Esophagus (tissue), 2 donors: ENCODE measurements at regions not wholly inside any gene's neighbourhood (a gene's known extent, or its start where the extent isn't known, plus 50 kb on each side); places are given as distances from the start of the nearest gene placed in this dataset.

Source experiments
- H3K27ac ChIP-seq, 2 donors: one replicate each; pipeline ENCODE4 v1.5.1; 2013; ENCODE audit warnings: low read depth in 2 of 2, mild to moderate bottlenecking in 2 of 2, inconsistent platforms in 1 of 2, low read length in 1 of 2, moderate library complexity in 1 of 2
- H3K27me3 ChIP-seq, 2 donors: one replicate each; pipeline ENCODE4 v1.6.1; 2013; ENCODE audit warnings: low read length in 2 of 2, control low read depth in 1 of 2, mild to moderate bottlenecking in 1 of 2; ENCODE audit not compliant: insufficient read depth in 2 of 2, control insufficient read depth in 1 of 2
- H3K36me3 ChIP-seq, 2 donors: one replicate each; pipeline ENCODE4 v1.6.1; 2013; ENCODE audit warnings: low read length in 1 of 2; ENCODE audit not compliant: control insufficient read depth in 2 of 2, insufficient read depth in 2 of 2
- H3K4me1 ChIP-seq, 2 donors: one replicate each; pipeline ENCODE4 v1.6.1; 2013; ENCODE audit warnings: low read length in 1 of 2; ENCODE audit not compliant: control insufficient read depth in 2 of 2, insufficient read depth in 2 of 2
- H3K4me3 ChIP-seq, 2 donors: one replicate each; pipeline ENCODE4 v1.5.1; 2013; ENCODE audit warnings: low read length in 2 of 2, mild to moderate bottlenecking in 2 of 2, low read depth in 1 of 2, moderate library complexity in 1 of 2
- H3K9me3 ChIP-seq, 2 donors: one replicate each; pipeline ENCODE4 v1.6.1; 2013; ENCODE audit warnings: mild to moderate bottlenecking in 2 of 2, low read depth in 1 of 2, low read length in 1 of 2, moderate library complexity in 1 of 2; ENCODE audit not compliant: control insufficient read depth in 2 of 2, insufficient read depth in 1 of 2
- WGBS, 2 donors: extraction: QIAGEN DNeasy Blood & Tissue Kit; methylation state at CpG; one replicate each; pipeline ENCODE4 v1.1.7; 2013; 5-methylcytosine and 5-hydroxymethylcytosine counted together
- donor health status: healthy with polysubstance abuse.
- donor health status: Bipolar disorder and iron deficiency.

DNA sequence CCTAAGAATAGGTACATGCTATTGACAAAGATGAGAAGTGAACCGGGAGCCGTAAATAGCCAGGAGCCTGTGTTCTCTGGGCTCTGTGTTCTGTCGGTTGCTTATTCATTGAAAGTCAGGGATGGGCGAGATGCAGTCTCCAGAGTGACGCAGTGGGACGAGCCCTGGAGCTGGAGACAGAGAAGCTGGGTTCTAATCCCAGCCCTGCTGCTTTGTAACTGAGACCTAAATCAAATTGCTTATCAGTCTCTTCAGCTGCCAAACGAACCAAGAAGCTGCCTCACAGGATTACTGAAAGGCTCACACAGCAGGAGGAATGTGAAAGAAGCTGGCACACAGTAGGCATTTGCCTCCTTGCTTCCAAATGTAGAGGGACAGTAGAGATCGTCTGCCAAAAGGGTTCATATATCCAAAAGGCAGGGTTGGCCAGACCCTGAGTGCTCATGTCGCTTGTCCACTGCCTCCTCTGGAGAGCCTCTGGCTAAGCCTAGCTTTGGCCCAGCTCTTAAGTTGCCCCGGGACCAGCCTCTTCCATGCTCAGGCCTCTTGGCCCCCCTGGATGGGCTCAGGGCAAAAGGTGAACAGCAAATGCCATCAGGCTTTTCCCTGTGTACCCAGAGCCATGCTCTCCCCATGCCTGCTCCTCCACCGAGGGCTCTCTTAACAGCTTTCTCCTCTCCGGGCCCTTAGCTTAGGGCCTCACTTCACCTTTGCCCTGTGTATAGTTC, 134.2 kb upstream of the IPO9 start:
- 85 to 91% methylated on average over 12 of the region's 12 CpGs for WGBS, 2 donors
- Histone ChIP-seq H3K9me3 (no peaks in the 10 kb centered on the region), H3K27ac (no peak overlapping the region), H3K4me3 (no peak overlapping the region), H3K27me3 (no peaks in the 10 kb centered on the region), H3K36me3 (no peaks in the 10 kb centered on the region), H3K4me1 (peaks cover 6 to 10% of the 10 kb centered on the region in 2 donors)

DNA sequence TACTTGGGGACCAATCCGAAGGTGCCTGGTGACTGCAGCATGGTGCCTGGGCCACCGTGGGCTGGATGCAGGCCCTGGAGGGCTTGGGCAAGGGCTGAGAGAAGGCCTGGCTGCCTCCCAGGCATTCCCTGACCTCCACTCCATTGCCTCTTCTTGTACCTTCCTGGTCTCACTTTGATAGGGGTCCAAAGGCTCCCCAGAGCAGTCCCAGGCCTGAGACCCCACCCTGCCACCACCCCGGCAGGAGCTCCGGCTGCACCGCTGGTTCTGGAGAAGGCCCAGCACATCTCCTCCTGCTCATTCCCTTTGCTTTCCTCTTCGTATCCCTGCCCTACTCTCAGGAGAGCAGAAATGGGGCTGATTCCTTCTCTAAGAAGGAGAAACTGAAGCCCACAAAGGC, 133.3 kb upstream of the IPO9 start:
- Histone ChIP-seq H3K4me1 (peaks cover 6 to 10% of the 10 kb centered on the region in 2 donors), H3K36me3 (no peaks in the 10 kb centered on the region), H3K27me3 (no peaks in the 10 kb centered on the region), H3K9me3 (no peaks in the 10 kb centered on the region), H3K4me3 (no peak overlapping the region), H3K27ac (peak overlapping the region in 1 of 2 donors; percentile 17)
- WGBS, 2 donors: 68 to 82% methylated on average over 6 of the region's 6 CpGs

DNA sequence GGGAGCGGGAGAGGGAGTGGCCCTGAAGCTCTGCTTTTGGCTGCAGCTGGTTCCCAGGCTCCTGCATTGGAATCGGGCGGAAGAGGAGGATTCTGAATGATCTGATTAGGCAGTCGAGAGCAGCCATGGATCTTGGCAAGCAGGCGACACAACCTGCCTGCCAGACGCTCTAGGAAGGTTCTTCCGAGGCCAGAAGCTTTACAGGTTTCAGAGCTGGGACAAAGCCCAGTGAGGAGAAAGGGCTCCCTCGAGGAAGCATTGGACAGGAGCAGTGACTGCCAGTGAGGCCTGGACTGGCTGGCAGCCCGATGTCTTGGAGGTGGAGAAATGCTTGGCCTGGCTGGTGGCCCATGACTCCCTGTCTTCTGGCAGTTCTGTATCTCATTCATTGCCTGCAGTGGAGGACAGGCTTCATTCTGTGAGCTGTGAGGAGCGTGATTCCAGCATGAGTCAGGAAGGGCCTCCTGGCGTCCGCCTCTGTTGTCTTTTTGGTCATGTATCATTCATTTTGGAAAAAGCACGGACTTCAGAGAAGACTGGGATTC, 132.7 kb upstream of the IPO9 start:
- no peaks in the 10 kb centered on the region for H3K27me3 ChIP-seq
- peaks cover 6 to 10% of the 10 kb centered on the region in 2 donors for H3K4me1 ChIP-seq
- H3K27ac ChIP-seq: peak overlapping the region in 1 of 2 donors; percentile 17
- no peaks in the 10 kb centered on the region for H3K36me3 ChIP-seq
- H3K9me3 ChIP-seq: no peaks in the 10 kb centered on the region
- no peak overlapping the region for H3K4me3 ChIP-seq
- 31 to 45% methylated on average over 13 of the region's 13 CpGs for WGBS, 2 donors

DNA sequence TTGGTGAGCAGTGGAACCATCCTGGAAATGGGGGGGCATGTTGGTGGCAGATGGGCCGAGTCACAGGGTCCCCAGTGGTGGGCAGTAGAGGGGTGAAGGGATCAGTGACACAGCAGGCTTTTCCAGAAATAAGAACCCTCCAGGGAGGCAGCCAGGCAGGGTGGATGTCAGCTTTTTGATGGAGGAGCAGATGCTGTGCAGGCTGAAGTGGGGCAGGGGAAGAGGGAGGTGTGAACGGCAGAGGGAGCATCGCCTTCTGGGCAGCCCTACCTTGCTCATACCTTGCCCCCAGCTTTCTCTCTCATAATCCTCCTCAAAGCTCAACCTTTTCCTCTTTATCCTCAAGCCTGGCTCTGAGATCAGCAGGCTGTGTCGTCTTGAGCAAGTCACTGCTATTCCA, 131.8 kb upstream of the IPO9 start:
- H3K4me3 ChIP-seq: no peak overlapping the region
- H3K27ac ChIP-seq: no peak overlapping the region
- no peaks in the 10 kb centered on the region for H3K9me3 ChIP-seq
- no peaks in the 10 kb centered on the region for H3K27me3 ChIP-seq
- no peaks in the 10 kb centered on the region for H3K36me3 ChIP-seq
- H3K4me1 ChIP-seq: peaks cover 6 to 10% of the 10 kb centered on the region in 2 donors
- WGBS, 2 donors: 88 to 89% methylated on average over 4 of the region's 4 CpGs

DNA sequence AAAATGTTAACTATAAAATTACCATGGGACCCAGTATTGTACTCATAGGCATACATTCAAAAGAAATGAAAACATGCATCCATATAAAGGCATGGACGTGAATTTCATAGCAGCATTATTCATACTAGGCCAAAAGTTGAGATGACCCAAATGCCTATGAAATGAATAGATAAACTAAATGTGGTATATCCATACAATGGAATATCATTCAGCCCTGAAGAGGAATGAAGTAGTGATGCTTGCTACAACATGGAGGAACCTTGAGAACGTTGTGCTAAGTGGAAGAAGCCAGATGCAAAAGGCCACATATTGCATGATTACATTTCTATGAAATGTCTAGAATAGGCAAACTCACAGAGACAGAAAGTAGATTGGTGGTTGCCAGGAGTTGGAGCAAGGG, 127.1 kb upstream of the IPO9 start:
- Histone ChIP-seq H3K27ac (no peak overlapping the region), H3K9me3 (no peaks in the 10 kb centered on the region), H3K4me1 (peaks cover 0 to 3% of the 10 kb centered on the region in 2 donors), H3K27me3 (no peaks in the 10 kb centered on the region), H3K4me3 (no peak overlapping the region), H3K36me3 (no peaks in the 10 kb centered on the region)
- 92% methylated on average over 2 of the region's 2 CpGs for WGBS, 2 donors

DNA sequence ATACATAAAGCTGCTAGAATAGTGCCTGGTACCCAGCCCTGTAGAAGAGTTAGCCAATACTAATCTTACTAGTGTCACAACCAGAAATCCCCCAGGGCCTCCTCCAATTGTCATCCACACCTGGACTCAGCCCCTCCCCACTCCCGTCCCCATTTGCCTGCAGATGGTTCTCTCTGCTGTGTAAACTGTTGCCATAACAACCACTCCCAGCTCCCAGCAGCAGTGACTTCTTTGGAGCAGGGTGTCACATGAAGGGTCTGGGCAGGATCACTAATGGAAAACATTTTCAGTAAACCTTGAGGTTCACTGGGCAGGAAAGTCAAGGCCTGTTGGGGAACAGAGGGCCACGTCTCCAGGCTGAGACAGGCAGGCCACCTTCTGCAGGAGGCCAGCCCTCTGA, 126.0 kb upstream of the IPO9 start:
- WGBS, 2 donors: 52 to 56% methylated on average over 2 of the region's 2 CpGs
- H3K27me3 ChIP-seq: no peaks in the 10 kb centered on the region
- no peak overlapping the region for H3K27ac ChIP-seq
- H3K36me3 ChIP-seq: no peaks in the 10 kb centered on the region
- H3K9me3 ChIP-seq: no peaks in the 10 kb centered on the region
- no peaks in the 10 kb centered on the region for H3K4me1 ChIP-seq
- no peak overlapping the region for H3K4me3 ChIP-seq

DNA sequence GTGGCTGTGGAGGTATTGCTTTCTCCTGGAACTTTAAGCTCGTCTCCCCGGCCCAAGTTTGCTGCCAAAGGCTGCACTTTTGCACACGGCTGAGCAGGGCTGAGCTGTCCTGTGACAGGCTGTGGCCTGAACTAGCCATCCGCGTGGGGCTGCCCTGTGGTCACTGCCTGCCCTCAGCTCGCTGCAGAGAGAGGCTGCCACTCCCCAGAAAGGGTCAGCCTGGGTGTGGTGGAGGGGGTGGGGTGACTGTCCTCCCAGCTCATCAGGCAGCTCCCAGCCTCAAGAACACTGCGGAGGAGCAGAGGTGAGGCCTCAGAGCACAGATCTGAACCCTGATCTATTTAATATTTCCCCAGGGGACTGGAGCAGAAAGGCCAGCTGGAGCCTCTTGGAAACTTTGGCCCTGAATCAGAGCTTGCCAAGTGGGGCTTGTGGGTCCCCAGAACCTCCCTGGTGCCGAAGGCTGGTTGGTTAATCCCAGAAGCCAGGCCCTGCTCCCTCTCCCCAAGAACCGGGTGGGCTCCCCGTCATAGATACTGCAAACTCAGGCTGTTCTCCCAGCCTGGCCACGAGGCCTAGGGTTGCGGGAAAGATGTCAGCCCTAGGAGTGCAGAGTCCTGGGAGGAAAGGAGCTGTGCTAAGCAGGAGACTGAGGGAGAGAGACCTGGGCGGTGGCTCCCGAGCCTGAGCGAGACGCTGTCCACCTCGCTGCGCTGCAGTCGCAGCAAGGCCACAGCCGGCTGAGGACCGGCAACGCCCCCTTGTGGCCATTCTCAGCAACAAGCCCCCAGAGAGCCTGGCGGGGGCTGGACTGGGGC, 125.1 kb upstream of the IPO9 start:
- Histone ChIP-seq H3K9me3 (no peaks in the 10 kb centered on the region), H3K4me3 (no peak overlapping the region), H3K27me3 (no peaks in the 10 kb centered on the region), H3K27ac (peak overlapping the region; percentile 11 to 36), H3K4me1 (no peaks in the 10 kb centered on the region), H3K36me3 (no peaks in the 10 kb centered on the region)
- 27 to 29% methylated on average over 23 of the region's 23 CpGs for WGBS, 2 donors

DNA sequence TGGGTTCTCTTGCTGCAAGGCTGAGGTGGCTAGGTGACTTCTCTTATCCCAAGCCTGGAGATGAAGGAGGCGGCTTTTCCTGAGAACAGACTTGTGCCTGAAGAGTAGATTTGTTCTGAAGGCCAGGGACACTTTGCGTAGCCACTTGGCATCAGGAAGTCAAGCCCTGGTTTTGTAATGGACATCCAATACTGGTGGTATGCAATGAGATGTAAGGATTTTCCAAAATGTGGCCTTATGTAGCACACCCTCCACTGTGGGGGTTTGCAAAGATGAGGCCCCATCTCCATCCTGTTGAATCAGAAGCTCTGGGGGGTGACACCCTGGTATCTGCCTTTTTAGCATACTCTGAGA, 124.5 kb upstream of the IPO9 start:
- H3K27ac ChIP-seq: no peak overlapping the region
- H3K4me3 ChIP-seq: no peak overlapping the region
- no peaks in the 10 kb centered on the region for H3K4me1 ChIP-seq
- 44 to 52% methylated on average over 2 of the region's 2 CpGs for WGBS, 2 donors
- H3K36me3 ChIP-seq: no peaks in the 10 kb centered on the region
- no peaks in the 10 kb centered on the region for H3K9me3 ChIP-seq
- H3K27me3 ChIP-seq: no peaks in the 10 kb centered on the region

DNA sequence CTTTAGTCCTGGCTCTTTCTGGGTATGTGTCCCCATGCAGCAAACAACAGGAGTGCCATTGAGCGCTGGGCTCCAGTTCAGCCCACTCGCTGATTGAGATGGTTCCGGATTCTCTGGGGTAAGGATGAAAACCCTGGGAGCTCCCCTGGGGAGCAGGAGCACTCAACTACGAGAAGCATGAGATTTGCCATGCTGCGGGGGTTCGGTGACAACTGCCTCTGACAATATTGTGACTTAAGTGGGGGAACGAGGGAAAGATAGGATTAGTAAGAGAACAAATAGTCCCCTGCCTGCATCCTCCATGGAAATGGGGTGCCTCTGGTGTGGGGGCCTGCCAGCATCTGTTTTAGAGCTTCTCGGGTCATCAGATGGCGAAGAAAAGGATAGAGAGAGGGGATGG, 123.6 kb upstream of the IPO9 start:
- Histone ChIP-seq H3K27ac (no peak overlapping the region), H3K36me3 (no peaks in the 10 kb centered on the region), H3K4me1 (no peaks in the 10 kb centered on the region), H3K9me3 (no peaks in the 10 kb centered on the region), H3K27me3 (no peaks in the 10 kb centered on the region), H3K4me3 (no peak overlapping the region)
- WGBS, 2 donors: 88 to 92% methylated on average over 9 of the region's 9 CpGs
